ENCODE measurements at regions not wholly inside any gene's neighbourhood (a gene's known extent, or its start where the extent isn't known, plus 50 kb on each side); places are given as distances from the start of the nearest gene placed in this dataset.

GRCh38 chr9:118527261-118527660, 823.1 kb downstream of the TLR4 start:
- DNase-seq = no peak

GRCh38 chr9:118529210-118529609, 825.0 kb downstream of the TLR4 start:
- no peak for DNase-seq

- no peak for DNase-seq
These were observed 825.5 kb downstream of the TLR4 start for GRCh38 chr9:118529624-118530214.

GRCh38 chr9:118532592-118532991, 828.4 kb downstream of the TLR4 start:
- DNase-seq = no peak

- no peak for DNase-seq
These were observed 828.9 kb downstream of the TLR4 start for GRCh38 chr9:118533101-118533500.

- no peak for DNase-seq
These were observed 829.6 kb downstream of the TLR4 start for GRCh38 chr9:118533850-118534249.

GRCh38 chr9:118536153-118536552, 832.0 kb downstream of the TLR4 start:
- no peak for DNase-seq

- no peak for DNase-seq
These were observed 830.3 kb downstream of the BRINP1 start for GRCh38 chr9:118538959-118539358.

GRCh38 chr9:118553465-118553864, 815.8 kb downstream of the BRINP1 start:
- no peak for DNase-seq

GRCh38 chr9:118554987-118555386, 814.2 kb downstream of the BRINP1 start:
- DNase-seq = no peak

- no peak for DNase-seq
These were observed 811.2 kb downstream of the BRINP1 start for GRCh38 chr9:118558026-118558425.

GRCh38 chr9:118558891-118559290, 810.3 kb downstream of the BRINP1 start:
- no peak for DNase-seq

- no peak for DNase-seq
These were observed 808.2 kb downstream of the BRINP1 start for GRCh38 chr9:118561051-118561450.

GRCh38 chr9:118563677-118564076, 805.6 kb downstream of the BRINP1 start:
- no peak for DNase-seq

GRCh38 chr9:118567861-118568260, 801.4 kb downstream of the BRINP1 start:
- no peak for DNase-seq

GRCh38 chr9:118568704-118569103, 800.5 kb downstream of the BRINP1 start:
- DNase-seq = no peak

GRCh38 chr9:118569148-118569547, 800.1 kb downstream of the BRINP1 start:
- no peak for DNase-seq

GRCh38 chr9:118570066-118570465, 799.2 kb downstream of the BRINP1 start:
- no peak for DNase-seq

GRCh38 chr9:118575341-118576070, 793.7 kb downstream of the BRINP1 start:
- DNase-seq = no peak

- no peak for DNase-seq
These were observed 792.1 kb downstream of the BRINP1 start for GRCh38 chr9:118577121-118577520.

GRCh38 chr9:118578467-118578866, 790.8 kb downstream of the BRINP1 start:
- DNase-seq = no peak

GRCh38 chr9:118583414-118583813, 785.8 kb downstream of the BRINP1 start:
- DNase-seq = no peak

GRCh38 chr9:118586978-118587377, 782.3 kb downstream of the BRINP1 start:
- no peak for DNase-seq

GRCh38 chr9:118594428-118594827, 774.8 kb downstream of the BRINP1 start:
- no peak for DNase-seq

All from right kidney (tissue), 1 donor.